ENCODE measurements at regions not wholly inside any gene's neighbourhood (a gene's known extent, or its start where the extent isn't known, plus 50 kb on each side); places are given as distances from the start of the nearest gene placed in this dataset.

- Histone ChIP-seq H3K79me2 (ENCODE audit: insufficient read depth, low read depth, low read length) (no peaks in the 10 kb centered on the region), H2AFZ (ENCODE audit: low read length) (no peak overlapping the region), H3K4me3 (ENCODE audit: low read depth, low read length, poor library complexity, severe bottlenecking) (no peak overlapping the region), H3K4me1 (ENCODE audit: insufficient read depth, low read length, poor library complexity, severe bottlenecking) (no peaks in the 10 kb centered on the region), H3K27ac (ENCODE audit: low read depth, low read length, poor library complexity, severe bottlenecking) (no peak overlapping the region), H3K9me3 (ENCODE audit: low read length) (no peaks in the 10 kb centered on the region), H4K20me1 (ENCODE audit: insufficient read depth, low read length) (no peaks in the 10 kb centered on the region), H3K36me3 (ENCODE audit: insufficient read depth, low read length) (no peaks in the 10 kb centered on the region), H3K4me2 (ENCODE audit: low read length) (no peak overlapping the region), H3K9me2 (ENCODE audit: insufficient read depth, low read length) (no peaks in the 10 kb centered on the region)
- no TSS peak for BruUV-seq (replicated peaks)
- no peak for DNase-seq (ENCODE audit: low spot score)
- POLR2A ChIA-PET = interaction anchor here (0.6 kb wide), 1 partner anchor 29 kb away, joined by 3 read pairs; no protein-coding TSS in a partner anchor
- intact Hi-C loops (cut with micrococcal nuclease; ENCODE audit: unreplicated experiment) = no loop called here
- no peak for TF ChIP-seq EZH2phosphoT487 (IDR thresholded peaks at IDR 0.05; ENCODE audit: borderline replicate concordance, low read depth, low read length)
- TF ChIP-seq, protein P1, sequence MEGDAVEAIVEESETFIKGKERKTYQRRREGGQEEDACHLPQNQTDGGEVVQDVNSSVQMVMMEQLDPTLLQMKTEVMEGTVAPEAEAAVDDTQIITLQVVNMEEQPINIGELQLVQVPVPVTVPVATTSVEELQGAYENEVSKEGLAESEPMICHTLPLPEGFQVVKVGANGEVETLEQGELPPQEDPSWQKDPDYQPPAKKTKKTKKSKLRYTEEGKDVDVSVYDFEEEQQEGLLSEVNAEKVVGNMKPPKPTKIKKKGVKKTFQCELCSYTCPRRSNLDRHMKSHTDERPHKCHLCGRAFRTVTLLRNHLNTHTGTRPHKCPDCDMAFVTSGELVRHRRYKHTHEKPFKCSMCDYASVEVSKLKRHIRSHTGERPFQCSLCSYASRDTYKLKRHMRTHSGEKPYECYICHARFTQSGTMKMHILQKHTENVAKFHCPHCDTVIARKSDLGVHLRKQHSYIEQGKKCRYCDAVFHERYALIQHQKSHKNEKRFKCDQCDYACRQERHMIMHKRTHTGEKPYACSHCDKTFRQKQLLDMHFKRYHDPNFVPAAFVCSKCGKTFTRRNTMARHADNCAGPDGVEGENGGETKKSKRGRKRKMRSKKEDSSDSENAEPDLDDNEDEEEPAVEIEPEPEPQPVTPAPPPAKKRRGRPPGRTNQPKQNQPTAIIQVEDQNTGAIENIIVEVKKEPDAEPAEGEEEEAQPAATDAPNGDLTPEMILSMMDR (conservative IDR thresholded peaks at IDR 0.05; ENCODE audit: low read length) = no peak
- CTCF ChIA-PET (ENCODE audit: unreplicated experiment) = no interaction called here
These were observed 323.3 kb downstream of the DMRT2 start for GRCh38 chr9:1373445-1373844.

- no TSS peak for BruUV-seq (replicated peaks)
These were observed 333.8 kb downstream of the DMRT2 start for GRCh38 chr9:1383899-1384455.

DNA sequence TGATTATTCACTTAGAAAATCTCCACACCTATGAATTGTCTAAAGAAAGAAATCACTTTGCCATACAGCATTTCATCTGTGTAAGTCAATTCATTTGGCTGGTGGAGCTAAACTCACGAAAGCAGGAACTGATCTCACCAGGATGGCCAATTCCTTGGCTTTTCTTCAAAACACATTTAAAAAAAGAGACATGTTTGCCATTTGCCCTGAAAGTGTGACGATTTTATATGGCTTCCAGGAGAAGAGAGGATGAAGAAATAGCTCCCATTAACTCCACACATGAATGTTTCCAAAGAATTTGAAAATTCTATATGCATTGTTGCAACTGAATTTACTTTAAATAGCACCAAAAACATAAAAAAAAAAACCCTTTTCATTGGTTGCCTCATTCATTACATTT is 334.7 kb downstream of the DMRT2 start:
- no peaks in the 10 kb centered on the region for H3K9me3 ChIP-seq (ENCODE audit: low read length)
- ChIA-PET POLR2A (interaction anchor here (0.7 kb wide), 1 partner anchor 114 kb away, joined by 3 read pairs; no protein-coding TSS in a partner anchor), CTCF (ENCODE audit: unreplicated experiment) (no interaction called here)
- H3K9me2 ChIP-seq (ENCODE audit: insufficient read depth, low read length) = no peaks in the 10 kb centered on the region
- TF ChIP-seq, protein P1 (conservative IDR thresholded peaks at IDR 0.05; ENCODE audit: low read length) = no peak
- no peak for TF ChIP-seq EZH2phosphoT487 (IDR thresholded peaks at IDR 0.05; ENCODE audit: borderline replicate concordance, low read depth, low read length)
- H3K36me3 ChIP-seq (ENCODE audit: insufficient read depth, low read length) = no peaks in the 10 kb centered on the region
- intact Hi-C loops (cut with micrococcal nuclease; ENCODE audit: unreplicated experiment) = no loop called here
- no peak for DNase-seq (ENCODE audit: low spot score)
- no peaks in the 10 kb centered on the region for H4K20me1 ChIP-seq (ENCODE audit: insufficient read depth, low read length)
- H3K4me1 ChIP-seq (ENCODE audit: insufficient read depth, low read length, poor library complexity, severe bottlenecking) = no peaks in the 10 kb centered on the region
- H3K27ac ChIP-seq (ENCODE audit: low read depth, low read length, poor library complexity, severe bottlenecking) = no peak overlapping the region
- H3K79me2 ChIP-seq (ENCODE audit: insufficient read depth, low read depth, low read length) = no peaks in the 10 kb centered on the region
- no TSS peak for BruUV-seq (replicated peaks)
- H3K4me3 ChIP-seq (ENCODE audit: low read depth, low read length, poor library complexity, severe bottlenecking) = no peak overlapping the region
- H2AFZ ChIP-seq (ENCODE audit: low read length) = no peak overlapping the region
- no peak overlapping the region for H3K4me2 ChIP-seq (ENCODE audit: low read length)

More at GRCh38 chr9:1383899-1384455, 333.8 kb downstream of the DMRT2 start:
- no peaks in the 10 kb centered on the region for H3K79me2 ChIP-seq (ENCODE audit: insufficient read depth, low read depth, low read length)
- no peak overlapping the region for H3K27ac ChIP-seq (ENCODE audit: low read depth, low read length, poor library complexity, severe bottlenecking)
- H3K4me2 ChIP-seq (ENCODE audit: low read length) = no peak overlapping the region
- ChIA-PET CTCF (ENCODE audit: unreplicated experiment) (interaction anchor here (0.6 kb wide), 1 partner anchor 1403 kb away, joined by 3 read pairs; no protein-coding TSS in a partner anchor), POLR2A (no interaction called here)
- H2AFZ ChIP-seq (ENCODE audit: low read length) = no peak overlapping the region
- DNase-seq (ENCODE audit: low spot score) = no peak
- no peaks in the 10 kb centered on the region for H4K20me1 ChIP-seq (ENCODE audit: insufficient read depth, low read length)
- no peaks in the 10 kb centered on the region for H3K9me2 ChIP-seq (ENCODE audit: insufficient read depth, low read length)
- no peaks in the 10 kb centered on the region for H3K36me3 ChIP-seq (ENCODE audit: insufficient read depth, low read length)
- no peaks in the 10 kb centered on the region for H3K4me1 ChIP-seq (ENCODE audit: insufficient read depth, low read length, poor library complexity, severe bottlenecking)
- TF ChIP-seq EZH2phosphoT487 (IDR thresholded peaks at IDR 0.05; ENCODE audit: borderline replicate concordance, low read depth, low read length) = no peak
- TF ChIP-seq, protein P1 (conservative IDR thresholded peaks at IDR 0.05; ENCODE audit: low read length) = no peak
- H3K9me3 ChIP-seq (ENCODE audit: low read length) = no peaks in the 10 kb centered on the region
- no peak overlapping the region for H3K4me3 ChIP-seq (ENCODE audit: low read depth, low read length, poor library complexity, severe bottlenecking)
- intact Hi-C loops (cut with micrococcal nuclease; ENCODE audit: unreplicated experiment) = no loop called here

Measured in OCI-LY7 (cell line).